Aorta (tissue), 5 donors: ENCODE measurements at regions not wholly inside any gene's neighbourhood (a gene's known extent, or its start where the extent isn't known, plus 50 kb on each side); places are given as distances from the start of the nearest gene placed in this dataset.

Experiments used
- ATAC-seq: fragments of 200-7000 bp; cut with Tn5 transposase; one replicate; pipeline ENCODE4 v1.9.1; 2022; ENCODE audit warnings: moderate library complexity; ENCODE audit not compliant: low FRiP score
- DNase-seq, 2 donors: peaks; one replicate each; pipeline ENCODE4 v3.0.0-alpha.2; 2020
- H3K27ac ChIP-seq, 2 donors: one replicate each; pipeline ENCODE4 v1.5.1; 2013; ENCODE audit warnings: low read length in 2 of 2, mild to moderate bottlenecking in 2 of 2, moderate library complexity in 2 of 2, control low read depth in 1 of 2, inconsistent platforms in 1 of 2, low read depth in 1 of 2
- H3K27me3 ChIP-seq, 2 donors: one replicate each; pipeline ENCODE4 v1.6.1; 2013; ENCODE audit warnings: control low read depth in 1 of 2, low read length in 1 of 2, mild to moderate bottlenecking in 1 of 2, moderate library complexity in 1 of 2; ENCODE audit not compliant: insufficient read depth in 2 of 2, control insufficient read depth in 1 of 2
- H3K36me3 ChIP-seq, 2 donors: one replicate each; pipeline ENCODE4 v1.6.1; 2013; ENCODE audit warnings: control low read depth in 1 of 2, low read length in 1 of 2, mild to moderate bottlenecking in 1 of 2; ENCODE audit not compliant: insufficient read depth in 2 of 2, control insufficient read depth in 1 of 2
- H3K4me1 ChIP-seq, 2 donors: one replicate each; pipeline ENCODE4 v1.6.1; 2013; ENCODE audit warnings: low read length in 2 of 2, control low read depth in 1 of 2, mild to moderate bottlenecking in 1 of 2, moderate library complexity in 1 of 2; ENCODE audit not compliant: insufficient read depth in 2 of 2, control insufficient read depth in 1 of 2
- H3K4me3 ChIP-seq, 2 donors: one replicate each; pipeline ENCODE4 v1.5.1; 2013; ENCODE audit warnings: low read length in 2 of 2, control low read depth in 1 of 2, mild to moderate bottlenecking in 1 of 2
- H3K9me3 ChIP-seq: one replicate; pipeline ENCODE4 v1.6.1; 2013; ENCODE audit warnings: mild to moderate bottlenecking, low read length; ENCODE audit not compliant: control insufficient read depth
- WGBS, 2 donors: extraction: QIAGEN DNeasy Blood & Tissue Kit; methylation state at CpG; one replicate each; pipeline ENCODE4 v1.1.7; 2013; 5-methylcytosine and 5-hydroxymethylcytosine counted together
- intact Hi-C, 2 donors: fragments of 100-400 bp; cut with DNase I; formaldehyde crosslinking; loops; one replicate each; pipeline versions ENCODE4 v1.14.2 to v1.15.0; 2022
- donor health status: healthy with polysubstance abuse.
- donor health status: Bipolar disorder and iron deficiency.
- donor health status: DM: no; HTN: no; CAD: no.
- donor health status: DM: no; HTN: no; CAD: no.
- donor health status: DM: yes; HTN: yes; CAD: no.

DNA sequence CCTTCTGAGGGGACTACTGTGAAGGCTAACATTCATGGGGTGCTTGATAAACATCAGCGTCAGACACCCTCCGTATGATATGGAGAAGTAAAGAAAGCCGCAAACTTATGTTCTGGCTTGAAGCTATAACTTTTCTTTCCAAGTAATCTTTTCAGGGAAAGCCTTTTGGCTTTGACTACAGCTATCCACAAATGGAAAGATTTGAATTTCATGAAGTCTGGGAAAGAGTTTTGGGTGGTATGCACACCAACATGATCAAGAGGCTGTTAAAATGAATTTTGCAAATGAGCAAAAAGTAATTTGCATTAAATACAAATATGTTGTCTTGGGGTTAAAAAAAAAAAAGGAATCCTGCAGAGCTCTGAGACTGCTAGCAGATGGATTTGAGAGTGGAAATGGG is 114.8 kb upstream of the LIMCH1 start:
- H3K4me3 ChIP-seq = no peak overlapping the region
- intact Hi-C loops = no loop called here
- 11 to 33% methylated on average over 3 of the region's 3 CpGs for WGBS, 2 donors
- H3K36me3 ChIP-seq = no peaks in the 10 kb centered on the region
- ATAC-seq (no peak), DNase-seq (no peak)
- H3K4me1 ChIP-seq = peaks cover 6 to 8% of the 10 kb centered on the region in 2 donors
- H3K27me3 ChIP-seq = no peaks in the 10 kb centered on the region
- no peaks in the 10 kb centered on the region for H3K9me3 ChIP-seq
- H3K27ac ChIP-seq = no peak overlapping the region

DNA sequence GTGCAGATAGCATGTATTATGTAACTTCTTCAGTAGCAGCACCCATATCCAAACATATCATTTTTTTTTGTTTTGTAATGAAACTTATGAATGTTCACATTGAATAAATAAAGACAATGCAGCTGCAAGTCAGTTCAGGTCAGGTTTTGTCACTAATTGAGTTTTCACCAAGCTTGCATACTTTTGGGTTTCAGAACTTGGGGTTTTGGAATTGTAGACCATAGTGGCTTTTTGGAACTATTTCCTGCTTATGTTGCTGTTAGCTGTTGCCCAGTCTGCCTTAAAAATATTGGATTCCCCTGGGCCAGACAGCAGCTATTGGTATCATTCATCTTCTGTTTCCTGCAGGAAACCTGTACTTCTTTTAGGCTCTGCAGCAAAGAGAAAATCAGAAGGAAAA is 113.4 kb upstream of the LIMCH1 start:
- Histone ChIP-seq H3K27me3 (no peaks in the 10 kb centered on the region), H3K36me3 (no peaks in the 10 kb centered on the region), H3K27ac (peak overlapping the region in 1 of 2 donors; percentile 51), H3K4me3 (no peak overlapping the region), H3K9me3 (no peaks in the 10 kb centered on the region), H3K4me1 (peaks cover 9 to 10% of the 10 kb centered on the region in 2 donors)
- intact Hi-C loops = no loop called here
- ATAC-seq (no peak), DNase-seq (no peak)

DNA sequence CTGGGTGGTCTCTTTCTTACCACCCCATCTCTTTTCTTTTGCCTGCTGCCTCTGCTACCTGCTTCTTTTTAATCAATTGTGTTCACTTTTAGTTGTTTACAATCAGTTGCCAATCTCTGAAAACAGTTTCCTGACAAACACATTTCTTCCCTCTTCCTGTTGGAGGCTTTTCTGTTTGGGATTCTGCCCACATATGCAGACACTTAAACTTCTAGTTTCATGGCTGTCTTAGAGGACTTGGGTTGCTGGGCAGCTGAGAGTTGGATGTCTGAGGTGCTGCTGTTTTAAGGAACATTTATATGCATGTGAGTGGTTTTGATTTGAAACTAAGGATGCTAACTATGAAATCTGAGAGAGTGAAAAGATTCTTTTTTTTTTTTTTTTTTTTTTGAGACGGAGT is 112.3 kb upstream of the LIMCH1 start:
- Histone ChIP-seq H3K4me3 (no peak overlapping the region), H3K9me3 (no peaks in the 10 kb centered on the region), H3K36me3 (no peaks in the 10 kb centered on the region), H3K27ac (no peak overlapping the region), H3K4me1 (peaks cover 9 to 12% of the 10 kb centered on the region in 2 donors), H3K27me3 (no peaks in the 10 kb centered on the region)
- intact Hi-C loops = loop anchor here in 1 of 2 donors (5.0 kb wide), 1 partner anchor 53 kb away; no protein-coding TSS in a partner anchor
- no peak for DNase-seq
- WGBS, 2 donors = no CpG with 5 or more reads among the region's 1 CpG
- ATAC-seq = no peak

DNA sequence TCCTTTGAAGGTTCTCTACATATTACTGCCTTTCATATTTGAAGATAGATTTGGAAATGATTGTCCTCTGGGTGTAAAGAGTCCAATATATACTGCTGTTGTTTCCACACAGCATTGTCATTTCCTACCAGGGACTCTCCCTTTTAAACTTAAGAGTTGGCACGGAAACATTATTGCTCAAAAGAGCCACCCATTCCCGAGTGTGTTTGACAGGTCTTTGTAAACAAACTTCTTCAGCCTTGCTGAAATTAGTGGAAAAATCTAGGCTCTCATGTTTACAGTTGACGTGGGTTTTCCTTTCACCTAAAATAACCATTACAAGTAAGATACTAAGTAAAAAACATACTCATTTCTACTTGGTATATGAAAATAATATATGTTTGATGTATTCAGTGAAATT is 111.4 kb upstream of the LIMCH1 start:
- 9 to 11% methylated on average over 3 of the region's 3 CpGs for WGBS, 2 donors
- intact Hi-C loops = loop anchor here in 1 of 2 donors (5.0 kb wide), 1 partner anchor 54 kb away; no protein-coding TSS in a partner anchor
- Histone ChIP-seq H3K9me3 (no peaks in the 10 kb centered on the region), H3K4me3 (no peak overlapping the region), H3K27ac (peak overlapping the region in 1 of 2 donors; percentile 43), H3K27me3 (no peaks in the 10 kb centered on the region), H3K4me1 (peaks cover 9 to 15% of the 10 kb centered on the region in 2 donors), H3K36me3 (no peaks in the 10 kb centered on the region)
- no peak for ATAC-seq
- DNase-seq = no peak

DNA sequence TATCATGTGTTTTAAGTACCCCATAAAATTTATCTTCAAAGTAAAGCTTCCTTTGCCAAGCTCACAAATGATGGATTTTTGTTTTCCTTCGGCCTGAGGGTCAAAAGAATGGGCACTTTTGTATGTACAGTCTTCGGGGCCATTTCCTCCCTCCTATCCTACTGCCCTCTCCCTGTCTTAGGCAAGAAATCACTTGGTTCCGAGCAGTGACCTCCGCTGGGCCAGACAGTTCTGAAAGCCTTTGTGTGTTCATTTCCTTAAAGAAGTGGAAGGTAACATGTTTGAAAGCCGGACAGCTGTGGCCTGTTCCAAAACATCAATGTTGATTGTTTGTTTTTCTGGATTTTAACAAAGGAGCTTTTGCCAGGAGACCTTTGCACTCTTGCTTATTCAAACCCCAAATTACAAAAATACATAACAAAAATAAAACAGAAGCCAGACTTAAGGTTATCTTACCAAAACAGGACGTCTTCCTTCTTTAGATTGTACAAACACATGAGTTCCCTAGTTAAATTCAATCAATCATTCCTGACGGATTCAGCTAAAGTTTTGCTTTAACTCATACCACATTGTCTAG is 110.6 kb upstream of the LIMCH1 start:
- ATAC-seq (peak; percentile 39), DNase-seq (no peak)
- WGBS, 2 donors = 8% methylated on average over 7 of the region's 7 CpGs
- H3K9me3 ChIP-seq = no peaks in the 10 kb centered on the region
- no peaks in the 10 kb centered on the region for H3K27me3 ChIP-seq
- H3K4me1 ChIP-seq = peaks cover 14 to 15% of the 10 kb centered on the region in 2 donors
- intact Hi-C loops = loop anchor here in 1 of 2 donors (5.0 kb wide), 1 partner anchor 55 kb away; no protein-coding TSS in a partner anchor
- H3K27ac ChIP-seq = peak overlapping the region; percentile 79 to 92
- no peak overlapping the region for H3K4me3 ChIP-seq
- no peaks in the 10 kb centered on the region for H3K36me3 ChIP-seq

DNA sequence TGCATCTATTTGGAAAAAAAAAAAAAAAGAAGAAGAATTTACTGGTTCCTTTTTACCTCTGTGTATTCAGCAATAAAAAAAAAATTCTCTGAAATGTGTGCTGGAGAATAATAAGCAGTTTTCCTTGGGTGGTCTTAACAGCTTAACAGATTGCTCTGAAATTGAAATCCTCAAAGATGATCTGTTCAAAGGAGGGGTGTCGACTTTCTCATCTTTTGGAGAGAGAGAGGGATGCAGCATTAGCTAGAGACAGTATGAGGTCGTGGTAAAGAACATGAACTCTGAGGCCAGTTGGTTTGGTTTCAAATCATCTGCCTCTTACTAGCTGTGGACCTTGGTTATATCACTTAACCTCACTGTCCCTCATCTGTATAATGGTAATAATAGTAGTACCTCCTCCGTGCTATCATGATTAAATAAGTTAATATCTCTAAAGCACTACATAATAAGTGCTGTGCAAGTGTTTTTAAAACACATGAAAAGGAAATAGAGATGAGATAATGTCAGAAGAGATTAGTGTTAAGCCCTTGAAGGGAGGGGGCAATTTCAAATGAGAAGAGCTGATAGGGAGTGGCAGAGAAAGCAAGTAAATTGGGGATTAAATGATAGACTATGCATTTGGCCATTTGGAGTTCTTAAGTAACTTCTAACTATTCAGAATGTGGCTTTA is 109.9 kb upstream of the LIMCH1 start:
- no peak for DNase-seq
- H3K4me1 ChIP-seq = peaks cover 15% of the 10 kb centered on the region in 2 donors
- no peaks in the 10 kb centered on the region for H3K36me3 ChIP-seq
- WGBS, 2 donors = 35 to 36% methylated on average over 3 of the region's 3 CpGs
- intact Hi-C loops = loop anchor here in 1 of 2 donors (5.0 kb wide), 1 partner anchor 56 kb away; no protein-coding TSS in a partner anchor
- ATAC-seq = no peak
- no peaks in the 10 kb centered on the region for H3K9me3 ChIP-seq
- no peaks in the 10 kb centered on the region for H3K27me3 ChIP-seq
- no peak overlapping the region for H3K4me3 ChIP-seq
- peak overlapping the region; percentile 79 to 96 for H3K27ac ChIP-seq

DNA sequence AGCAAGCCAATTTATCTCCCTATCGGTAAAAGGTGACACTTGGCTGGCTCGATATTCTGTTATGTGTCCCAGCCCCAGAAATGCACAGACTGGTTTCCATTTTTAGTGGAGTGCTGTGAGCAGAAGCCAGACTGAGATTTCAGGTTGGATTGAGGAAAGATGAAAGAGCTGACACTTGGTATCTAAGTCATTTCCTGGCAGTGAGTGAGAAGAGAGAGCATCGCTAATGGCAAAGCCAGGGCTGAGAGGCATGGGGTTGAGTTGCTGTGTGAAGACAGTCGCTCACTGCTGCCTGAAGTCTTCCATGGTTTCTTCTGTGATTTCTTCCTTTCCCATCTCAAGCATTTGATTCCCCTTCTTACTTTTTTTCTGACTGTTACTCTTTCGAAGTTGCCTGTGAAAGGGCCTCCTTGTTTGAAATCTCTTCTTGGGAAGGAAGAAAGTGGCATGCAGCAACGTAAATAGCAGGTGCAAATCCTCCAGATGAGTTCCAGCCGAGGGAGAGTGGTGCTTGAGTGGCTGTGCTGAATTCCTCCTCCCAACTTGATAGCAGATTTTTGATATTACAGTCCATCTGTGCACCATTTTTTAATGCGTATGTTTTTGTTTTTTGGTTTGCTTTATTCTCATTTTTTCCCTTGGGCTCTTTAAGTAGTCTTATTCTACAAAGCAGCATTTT is 109.2 kb upstream of the LIMCH1 start:
- intact Hi-C loops = loop anchor here in 1 of 2 donors (5.0 kb wide), 1 partner anchor 56 kb away; no protein-coding TSS in a partner anchor
- DNase-seq = no peak
- WGBS, 2 donors = 23 to 26% methylated on average over 8 of the region's 8 CpGs
- Histone ChIP-seq H3K4me1 (peaks cover 15% of the 10 kb centered on the region in 2 donors), H3K27me3 (no peaks in the 10 kb centered on the region), H3K27ac (peak overlapping the region; percentile 79 to 96), H3K9me3 (no peaks in the 10 kb centered on the region), H3K36me3 (no peaks in the 10 kb centered on the region), H3K4me3 (no peak overlapping the region)
- ATAC-seq = no peak

DNA sequence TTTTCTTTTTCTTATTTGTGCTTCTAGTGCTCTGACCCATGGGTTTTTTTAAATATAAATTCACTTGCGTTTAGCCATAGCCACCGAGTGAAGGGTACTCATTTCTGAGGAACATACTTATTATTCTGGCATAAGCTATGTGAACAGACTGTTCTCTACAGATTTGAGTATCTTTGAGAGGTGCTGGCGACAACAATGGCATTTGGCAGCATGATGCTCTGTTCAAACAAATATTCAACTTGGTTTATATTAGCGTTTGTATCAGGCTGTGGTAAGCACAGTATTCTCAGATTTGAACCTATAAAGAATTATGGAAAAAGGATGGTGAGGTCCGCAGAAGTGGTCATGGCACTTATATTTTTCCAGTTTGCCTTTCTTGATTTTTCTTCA is 108.7 kb upstream of the LIMCH1 start:
- Histone ChIP-seq H3K27me3 (no peaks in the 10 kb centered on the region), H3K36me3 (no peaks in the 10 kb centered on the region), H3K4me3 (no peak overlapping the region), H3K4me1 (peaks cover 15% of the 10 kb centered on the region in 2 donors), H3K27ac (no peak overlapping the region), H3K9me3 (no peaks in the 10 kb centered on the region)
- DNase-seq (no peak), ATAC-seq (no peak)
- WGBS, 2 donors = 20 to 22% methylated on average over 5 of the region's 5 CpGs
- intact Hi-C loops = loop anchor here in 1 of 2 donors (5.0 kb wide), 1 partner anchor 57 kb away; no protein-coding TSS in a partner anchor
